ENCODE measurements at regions not wholly inside any gene's neighbourhood (a gene's known extent, or its start where the extent isn't known, plus 50 kb on each side); places are given as distances from the start of the nearest gene placed in this dataset.

- in situ Hi-C loops (cut with MboI; ENCODE audit: low pct_unique_long_range_greater_than_20kb, low sequenced_read_pairs, unreplicated experiment) = no loop called here
- TF ChIP-seq CTCF (IDR thresholded peaks at IDR 0.05; ENCODE audit: extremely low read depth, insufficient read depth, missing control alignments) = no peak
- no peak for DNase-seq (ENCODE audit: low spot score)
Observed at GRCh38 chr11:37519781-37520180, 921.7 kb upstream of the RAG2 start.

GRCh38 chr11:37512156-37512780 lies 914.2 kb upstream of the RAG2 start:
- in situ Hi-C loops (cut with MboI; ENCODE audit: low pct_unique_long_range_greater_than_20kb, low sequenced_read_pairs, unreplicated experiment) = no loop called here
- no peak for DNase-seq (ENCODE audit: low spot score)
- TF ChIP-seq CTCF (IDR thresholded peaks at IDR 0.05; ENCODE audit: extremely low read depth, insufficient read depth, missing control alignments) = no peak

- no peak for TF ChIP-seq CTCF (IDR thresholded peaks at IDR 0.05; ENCODE audit: extremely low read depth, insufficient read depth, missing control alignments)
- in situ Hi-C loops (cut with MboI; ENCODE audit: low pct_unique_long_range_greater_than_20kb, low sequenced_read_pairs, unreplicated experiment) = no loop called here
- DNase-seq (ENCODE audit: low spot score) = no peak
Observed at GRCh38 chr11:37511425-37511933, 913.4 kb upstream of the RAG2 start.

GRCh38 chr11:37509506-37509905 lies 911.5 kb upstream of the RAG2 start:
- DNase-seq (ENCODE audit: low spot score) = no peak
- in situ Hi-C loops (cut with MboI; ENCODE audit: low pct_unique_long_range_greater_than_20kb, low sequenced_read_pairs, unreplicated experiment) = no loop called here
- no peak for TF ChIP-seq CTCF (IDR thresholded peaks at IDR 0.05; ENCODE audit: extremely low read depth, insufficient read depth, missing control alignments)

- no peak for TF ChIP-seq CTCF (IDR thresholded peaks at IDR 0.05; ENCODE audit: extremely low read depth, insufficient read depth, missing control alignments)
- in situ Hi-C loops (cut with MboI; ENCODE audit: low pct_unique_long_range_greater_than_20kb, low sequenced_read_pairs, unreplicated experiment) = no loop called here
- no peak for DNase-seq (ENCODE audit: low spot score)
Observed at GRCh38 chr11:37506531-37506930, 908.5 kb upstream of the RAG2 start.

GRCh38 chr11:37505406-37505805 lies 907.4 kb upstream of the RAG2 start:
- no peak for DNase-seq (ENCODE audit: low spot score)
- in situ Hi-C loops (cut with MboI; ENCODE audit: low pct_unique_long_range_greater_than_20kb, low sequenced_read_pairs, unreplicated experiment) = no loop called here
- no peak for TF ChIP-seq CTCF (IDR thresholded peaks at IDR 0.05; ENCODE audit: extremely low read depth, insufficient read depth, missing control alignments)
